ENCODE measurements at regions not wholly inside any gene's neighbourhood (a gene's known extent, or its start where the extent isn't known, plus 50 kb on each side); places are given as distances from the start of the nearest gene placed in this dataset.

DNA sequence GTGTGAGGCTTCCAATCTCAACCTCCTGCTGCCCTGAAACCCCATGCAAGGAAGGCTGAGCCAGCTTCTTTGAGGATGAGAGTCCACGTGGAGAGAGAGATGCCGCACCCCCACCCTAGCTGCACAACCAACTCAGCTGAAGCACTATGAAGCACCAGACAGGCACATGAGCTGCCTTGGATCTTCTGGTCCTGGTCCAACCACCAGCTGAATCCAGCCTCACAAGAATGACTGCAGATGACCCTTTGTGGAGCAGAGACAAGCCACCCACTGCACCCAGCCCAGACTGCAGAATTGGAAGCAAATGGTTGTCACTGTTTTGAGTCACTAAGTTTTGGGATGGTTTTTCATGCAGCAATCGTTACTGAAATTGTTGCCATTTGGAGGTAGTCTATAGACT is 149.6 kb upstream of the SYT13 start:
- Mint-ChIP-seq H3K27ac (ENCODE audit: unreplicated experiment) (no peak overlapping the region), H3K9me3 (peaks cover 3% of the 10 kb centered on the region), H3K36me3 (ENCODE audit: low read depth) (no peaks in the 10 kb centered on the region), H3K27me3 (ENCODE audit: low read depth) (peaks cover 36% of the 10 kb centered on the region), H3K4me1 (no peaks in the 10 kb centered on the region), H3K4me3 (no peak overlapping the region)
- TF ChIP-seq, protein P1, sequence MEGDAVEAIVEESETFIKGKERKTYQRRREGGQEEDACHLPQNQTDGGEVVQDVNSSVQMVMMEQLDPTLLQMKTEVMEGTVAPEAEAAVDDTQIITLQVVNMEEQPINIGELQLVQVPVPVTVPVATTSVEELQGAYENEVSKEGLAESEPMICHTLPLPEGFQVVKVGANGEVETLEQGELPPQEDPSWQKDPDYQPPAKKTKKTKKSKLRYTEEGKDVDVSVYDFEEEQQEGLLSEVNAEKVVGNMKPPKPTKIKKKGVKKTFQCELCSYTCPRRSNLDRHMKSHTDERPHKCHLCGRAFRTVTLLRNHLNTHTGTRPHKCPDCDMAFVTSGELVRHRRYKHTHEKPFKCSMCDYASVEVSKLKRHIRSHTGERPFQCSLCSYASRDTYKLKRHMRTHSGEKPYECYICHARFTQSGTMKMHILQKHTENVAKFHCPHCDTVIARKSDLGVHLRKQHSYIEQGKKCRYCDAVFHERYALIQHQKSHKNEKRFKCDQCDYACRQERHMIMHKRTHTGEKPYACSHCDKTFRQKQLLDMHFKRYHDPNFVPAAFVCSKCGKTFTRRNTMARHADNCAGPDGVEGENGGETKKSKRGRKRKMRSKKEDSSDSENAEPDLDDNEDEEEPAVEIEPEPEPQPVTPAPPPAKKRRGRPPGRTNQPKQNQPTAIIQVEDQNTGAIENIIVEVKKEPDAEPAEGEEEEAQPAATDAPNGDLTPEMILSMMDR (conservative IDR thresholded peaks at IDR 0.05): no peak
- no peak for DNase-seq (ENCODE audit: low read depth, low spot score)

DNA sequence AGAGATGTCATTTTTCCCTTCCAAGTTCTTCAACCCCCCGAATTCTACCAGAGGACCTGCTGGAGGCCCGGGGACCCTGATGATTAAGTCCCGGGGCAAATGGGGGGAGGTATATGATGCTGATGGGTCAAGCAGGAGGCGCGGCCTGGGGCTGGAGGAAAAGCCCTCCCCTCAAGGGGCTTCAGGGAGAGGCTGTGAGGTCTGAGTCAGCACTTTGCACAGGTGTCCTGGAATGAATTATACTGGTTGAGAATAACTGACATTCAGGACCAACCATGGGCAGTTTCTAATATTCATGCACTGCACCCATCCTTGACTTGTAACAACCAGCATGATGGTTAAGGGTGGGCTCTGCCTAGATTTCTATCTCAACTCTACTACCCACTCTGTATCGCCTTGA is 146.8 kb upstream of the SYT13 start:
- Mint-ChIP-seq H3K36me3 (ENCODE audit: low read depth) (no peaks in the 10 kb centered on the region), H3K27me3 (ENCODE audit: low read depth) (peaks cover 32% of the 10 kb centered on the region), H3K9me3 (no peaks in the 10 kb centered on the region), H3K27ac (ENCODE audit: unreplicated experiment) (no peak overlapping the region), H3K4me1 (no peaks in the 10 kb centered on the region), H3K4me3 (no peak overlapping the region)
- no peak for DNase-seq (ENCODE audit: low read depth, low spot score)
- TF ChIP-seq, protein P1 (conservative IDR thresholded peaks at IDR 0.05): no peak

GRCh38 chr11:45432100-45432499 is 146.0 kb upstream of the SYT13 start:
- Mint-ChIP-seq H3K9me3 (no peaks in the 10 kb centered on the region), H3K27ac (ENCODE audit: unreplicated experiment) (no peak overlapping the region), H3K27me3 (ENCODE audit: low read depth) (peaks cover 29% of the 10 kb centered on the region), H3K36me3 (ENCODE audit: low read depth) (no peaks in the 10 kb centered on the region), H3K4me1 (no peaks in the 10 kb centered on the region), H3K4me3 (no peak overlapping the region)
- no peak for DNase-seq (ENCODE audit: low read depth, low spot score)
- TF ChIP-seq, protein P1 (conservative IDR thresholded peaks at IDR 0.05): no peak

DNA sequence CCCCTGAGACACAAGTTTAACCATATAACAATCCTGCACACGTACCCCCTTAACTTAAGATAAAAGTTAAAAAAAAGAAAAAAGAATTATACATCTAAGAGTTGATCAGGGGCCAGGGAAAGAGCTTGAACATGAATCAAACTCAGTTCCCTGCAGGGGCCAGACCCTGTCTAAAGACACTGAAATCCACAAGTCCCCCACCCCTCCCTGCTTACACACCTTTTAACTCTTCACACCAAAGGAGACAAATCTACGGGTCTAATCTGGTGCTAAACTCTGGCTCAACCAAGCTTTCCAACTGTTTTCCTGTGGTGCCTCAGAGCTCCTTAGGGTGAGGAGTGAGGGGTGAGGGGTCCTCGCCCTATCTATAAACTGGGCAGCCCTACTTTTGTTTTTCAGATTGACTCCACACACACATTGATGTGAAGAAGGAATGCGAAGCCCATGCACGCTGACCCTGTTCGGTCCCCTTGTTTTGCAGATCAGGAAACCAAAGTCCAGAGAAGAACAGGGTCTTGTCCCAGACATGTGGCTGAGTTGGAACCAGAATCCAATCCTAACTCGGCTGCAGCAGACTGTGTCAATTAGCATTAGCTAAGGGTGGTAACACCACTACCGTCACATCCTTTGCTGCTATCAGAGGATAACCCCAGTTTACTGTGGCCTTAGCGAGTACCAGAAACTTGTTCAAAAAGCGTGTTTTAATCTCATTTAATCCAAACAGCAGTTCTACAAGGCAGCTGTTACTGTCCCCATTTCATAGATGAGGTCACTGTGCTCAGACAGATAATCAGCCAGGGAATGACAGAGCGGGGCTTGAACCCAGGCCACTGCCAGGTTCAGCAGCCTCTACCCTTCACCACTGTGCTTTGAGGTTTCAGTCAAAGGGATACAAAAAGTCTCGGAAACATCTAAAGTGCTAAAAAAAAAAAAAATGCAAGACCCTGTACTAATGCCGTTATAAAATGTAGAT is 145.2 kb upstream of the SYT13 start:
- TF ChIP-seq, protein P1 (conservative IDR thresholded peaks at IDR 0.05): no peak
- DNase-seq (ENCODE audit: low read depth, low spot score): no peak
- H3K27me3 Mint-ChIP-seq (ENCODE audit: low read depth): peaks cover 22% of the 10 kb centered on the region
- H3K4me1 Mint-ChIP-seq: no peaks in the 10 kb centered on the region
- H3K4me3 Mint-ChIP-seq: no peak overlapping the region
- no peaks in the 10 kb centered on the region for H3K36me3 Mint-ChIP-seq (ENCODE audit: low read depth)
- H3K27ac Mint-ChIP-seq (ENCODE audit: unreplicated experiment): no peak overlapping the region
- H3K9me3 Mint-ChIP-seq: no peaks in the 10 kb centered on the region

- TF ChIP-seq, protein P1 (conservative IDR thresholded peaks at IDR 0.05): no peak
- no peak for DNase-seq (ENCODE audit: low read depth, low spot score)
- no peaks in the 10 kb centered on the region for H3K9me3 Mint-ChIP-seq
- H3K4me3 Mint-ChIP-seq: no peak overlapping the region
- no peaks in the 10 kb centered on the region for H3K4me1 Mint-ChIP-seq
- no peaks in the 10 kb centered on the region for H3K36me3 Mint-ChIP-seq (ENCODE audit: low read depth)
- H3K27ac Mint-ChIP-seq (ENCODE audit: unreplicated experiment): no peak overlapping the region
- H3K27me3 Mint-ChIP-seq (ENCODE audit: low read depth): peaks cover 14% of the 10 kb centered on the region
These were observed 144.2 kb upstream of the SYT13 start for GRCh38 chr11:45430361-45430760.
